HG03457 (cell line): ENCODE measurements at regions not wholly inside any gene's neighbourhood (a gene's known extent, or its start where the extent isn't known, plus 50 kb on each side); places are given as distances from the start of the nearest gene placed in this dataset.

ENCODE experiments used
- ATAC-seq: cut with Tn5 transposase; IDR thresholded peaks from one replicate; pipeline ENCODE4 v1.9.1; 2021; ENCODE audit warnings: moderate number of reproducible peaks; ENCODE audit not compliant: unreplicated experiment

- no peak for ATAC-seq
These were observed 355.6 kb upstream of the SLC30A5 start for GRCh38 chr5:68738236-68738635.

- no peak for ATAC-seq
These were observed 355.0 kb upstream of the SLC30A5 start for GRCh38 chr5:68738841-68739240.

GRCh38 chr5:68739752-68740151, 354.1 kb upstream of the SLC30A5 start:
- peak; percentile 88 for ATAC-seq

GRCh38 chr5:68740226-68740910, 353.4 kb upstream of the SLC30A5 start:
- ATAC-seq = peak; percentile 70

GRCh38 chr5:68744206-68744605, 349.6 kb upstream of the SLC30A5 start:
- no peak for ATAC-seq

GRCh38 chr5:68745448-68745847, 348.4 kb upstream of the SLC30A5 start:
- no peak for ATAC-seq

- no peak for ATAC-seq
These were observed 347.6 kb upstream of the SLC30A5 start for GRCh38 chr5:68746220-68746619.

GRCh38 chr5:68746643-68747420, 347.0 kb upstream of the SLC30A5 start:
- ATAC-seq = no peak

GRCh38 chr5:68747521-68747920, 346.3 kb upstream of the SLC30A5 start:
- no peak for ATAC-seq

GRCh38 chr5:68748101-68748500, 345.7 kb upstream of the SLC30A5 start:
- ATAC-seq = no peak

- ATAC-seq = no peak
These were observed 344.7 kb upstream of the SLC30A5 start for GRCh38 chr5:68749077-68749476.

- no peak for ATAC-seq
These were observed 344.2 kb upstream of the SLC30A5 start for GRCh38 chr5:68749631-68750030.

- no peak for ATAC-seq
These were observed 342.2 kb upstream of the SLC30A5 start for GRCh38 chr5:68751661-68752060.

- no peak for ATAC-seq
These were observed 339.3 kb upstream of the SLC30A5 start for GRCh38 chr5:68754536-68754935.

GRCh38 chr5:68755293-68755692, 338.5 kb upstream of the SLC30A5 start:
- no peak for ATAC-seq

- ATAC-seq = no peak
These were observed 336.8 kb upstream of the SLC30A5 start for GRCh38 chr5:68757006-68757405.

- no peak for ATAC-seq
These were observed 336.1 kb upstream of the SLC30A5 start for GRCh38 chr5:68757626-68758212.

GRCh38 chr5:68759593-68759992, 334.2 kb upstream of the SLC30A5 start:
- no peak for ATAC-seq

GRCh38 chr5:68762201-68762600, 331.6 kb upstream of the SLC30A5 start:
- no peak for ATAC-seq

GRCh38 chr5:68766952-68767464, 326.8 kb upstream of the SLC30A5 start:
- no peak for ATAC-seq

- ATAC-seq = no peak
These were observed 323.3 kb upstream of the SLC30A5 start for GRCh38 chr5:68770551-68770950.

GRCh38 chr5:68771221-68771620, 322.6 kb upstream of the SLC30A5 start:
- no peak for ATAC-seq
